VCaP (cell line): ENCODE measurements at regions not wholly inside any gene's neighbourhood (a gene's known extent, or its start where the extent isn't known, plus 50 kb on each side); places are given as distances from the start of the nearest gene placed in this dataset.

Experiments used
- H3K27ac ChIP-seq: fragments of 450-650 bp; 2 replicates; pipeline ENCODE4 v1.5.1; 2017
- CTCF ChIP-seq: fragments of 450-650 bp; conservative IDR thresholded peaks from 2 replicates; pipeline ENCODE4 v1.5.1; 2017; ENCODE audit warnings: mild to moderate bottlenecking, moderate library complexity

- no peak overlapping the region for H3K27ac ChIP-seq
These were observed 747.1 kb upstream of the ADGRB3 start for GRCh38 chr6:67887747-67888545.

GRCh38 chr6:67887419-67887746 lies 747.7 kb upstream of the ADGRB3 start:
- no peak overlapping the region for H3K27ac ChIP-seq
- no peak for TF ChIP-seq CTCF

More at GRCh38 chr6:67887747-67888545, 747.1 kb upstream of the ADGRB3 start:
- no peak for TF ChIP-seq CTCF

- TF ChIP-seq CTCF = no peak
- H3K27ac ChIP-seq = no peak overlapping the region
These were observed 748.2 kb upstream of the ADGRB3 start for GRCh38 chr6:67886840-67887292.

- no peak for TF ChIP-seq CTCF
- no peak overlapping the region for H3K27ac ChIP-seq
These were observed 748.9 kb upstream of the ADGRB3 start for GRCh38 chr6:67886036-67886707.

- no peak for TF ChIP-seq CTCF
- H3K27ac ChIP-seq = no peak overlapping the region
These were observed 749.7 kb upstream of the ADGRB3 start for GRCh38 chr6:67885081-67886033.

- no peak overlapping the region for H3K27ac ChIP-seq
- TF ChIP-seq CTCF = no peak
These were observed 750.6 kb upstream of the ADGRB3 start for GRCh38 chr6:67884442-67884841.
